Neural progenitor cell (in vitro differentiated cells): ENCODE measurements at regions not wholly inside any gene's neighbourhood (a gene's known extent, or its start where the extent isn't known, plus 50 kb on each side); places are given as distances from the start of the nearest gene placed in this dataset.

Experiments used
- DNase-seq: peaks from one replicate; pipeline ENCODE4 v3.0.0-alpha.2; 2016; ENCODE audit warnings: low spot score
- H2AFZ ChIP-seq: fragments of 200-600 bp; sonication (generic); replicated peaks from 2 replicates; pipeline ENCODE4 v1.6.1; 2016; ENCODE audit warnings: antibody characterized with exemption
- H3F3A ChIP-seq: fragments of 200-600 bp; sonication (generic); 2 replicates; pipeline ENCODE4 v1.6.1; 2016; ENCODE audit warnings: antibody characterized with exemption, low read depth
- H3K27ac ChIP-seq: fragments of 200-600 bp; sonication (generic); 2 replicates; pipeline ENCODE4 v1.5.1; 2016; ENCODE audit warnings: mild to moderate bottlenecking
- H3K27me3 ChIP-seq: fragments of 200-600 bp; sonication (generic); 2 replicates; pipeline ENCODE4 v1.6.1; 2016; ENCODE audit warnings: mild to moderate bottlenecking, moderate library complexity
- H3K36me3 ChIP-seq: fragments of 200-600 bp; sonication (generic); 2 replicates; pipeline ENCODE4 v1.5.1; 2016
- H3K4me1 ChIP-seq: fragments of 200-600 bp; sonication (generic); 2 replicates; pipeline ENCODE4 v1.6.1; 2016; ENCODE audit warnings: mixed run types
- H3K4me2 ChIP-seq: fragments of 200-600 bp; sonication (generic); 2 replicates; pipeline ENCODE4 v1.6.1; 2016
- H3K4me3 ChIP-seq: fragments of 200-600 bp; sonication (generic); 2 replicates; pipeline ENCODE4 v1.5.1; 2016
- H3K79me2 ChIP-seq: fragments of 200-600 bp; sonication (generic); 2 replicates; pipeline ENCODE4 v1.6.1; 2016; ENCODE audit warnings: low read depth
- H3K9ac ChIP-seq: fragments of 200-600 bp; sonication (generic); 2 replicates; pipeline ENCODE4 v1.6.1; 2016
- H3K9me3 ChIP-seq: fragments of 200-600 bp; sonication (generic); 2 replicates; pipeline ENCODE4 v1.5.1; 2016; ENCODE audit warnings: low read depth
- H4K20me1 ChIP-seq: fragments of 200-600 bp; sonication (generic); 2 replicates; pipeline ENCODE4 v1.6.1; 2016; ENCODE audit warnings: low read depth
- H3K27ac Mint-ChIP-seq: 3 replicates; pipeline ENCODE4 v1.8.0; 2021; ENCODE audit warnings: mixed read lengths
- H3K27me3 Mint-ChIP-seq: 2 replicates; pipeline ENCODE4 v1.8.0; 2022; ENCODE audit warnings: low read depth, mild to moderate bottlenecking, inconsistent platforms, moderate library complexity, mixed read lengths; ENCODE audit not compliant: insufficient read depth
- H3K36me3 Mint-ChIP-seq: 3 replicates; pipeline ENCODE4 v1.8.0; 2021; ENCODE audit warnings: mixed read lengths
- H3K4me1 Mint-ChIP-seq: 3 replicates; pipeline ENCODE4 v1.8.0; 2021; ENCODE audit warnings: mixed read lengths
- H3K4me3 Mint-ChIP-seq: 3 replicates; pipeline ENCODE4 v1.8.0; 2021; ENCODE audit warnings: mild to moderate bottlenecking, moderate library complexity, mixed read lengths
- H3K9me3 Mint-ChIP-seq: 3 replicates; pipeline ENCODE4 v1.8.0; 2020; ENCODE audit warnings: mixed read lengths
- CTCF ChIP-seq: fragments of 200-600 bp; sonication (generic); IDR thresholded peaks from 2 replicates; pipeline ENCODE4 v1.5.1; 2017; ENCODE audit warnings: antibody characterized with exemption, mild to moderate bottlenecking
- EZH2 ChIP-seq: fragments of 200-600 bp; sonication (generic); IDR thresholded peaks from 2 replicates; pipeline ENCODE4 v1.6.1; 2017; ENCODE audit warnings: antibody characterized with exemption, mild to moderate bottlenecking, moderate library complexity
- EZH2phosphoT487 ChIP-seq: fragments of 200-600 bp; sonication (generic); IDR thresholded peaks from 2 replicates; pipeline ENCODE4 v1.6.1; 2017; ENCODE audit warnings: antibody characterized with exemption

GRCh38 chr13:44694842-44695241 is 118.7 kb upstream of the TSC22D1 start:
- H3K27ac ChIP-seq = no peak overlapping the region
- no peaks in the 10 kb centered on the region for H3K27me3 ChIP-seq
- H3F3A ChIP-seq = no peaks in the 10 kb centered on the region
- Mint-ChIP-seq H3K4me3 (no peak overlapping the region), H3K9me3 (no peaks in the 10 kb centered on the region), H3K27ac (no peak overlapping the region), H3K36me3 (no peaks in the 10 kb centered on the region), H3K4me1 (peaks cover 10% of the 10 kb centered on the region), H3K27me3 (no peaks in the 10 kb centered on the region)
- no peaks in the 10 kb centered on the region for H3K79me2 ChIP-seq
- no peaks in the 10 kb centered on the region for H4K20me1 ChIP-seq
- H3K4me3 ChIP-seq = no peak overlapping the region
- TF ChIP-seq EZH2phosphoT487 = no peak
- no peak for TF ChIP-seq EZH2
- no peak for TF ChIP-seq CTCF
- no peak overlapping the region for H2AFZ ChIP-seq
- DNase-seq = no peak
- H3K9me3 ChIP-seq = no peaks in the 10 kb centered on the region
- no peaks in the 10 kb centered on the region for H3K36me3 ChIP-seq
- no peak overlapping the region for H3K4me2 ChIP-seq
- no peak overlapping the region for H3K9ac ChIP-seq
- H3K4me1 ChIP-seq = peaks cover 10% of the 10 kb centered on the region

DNA sequence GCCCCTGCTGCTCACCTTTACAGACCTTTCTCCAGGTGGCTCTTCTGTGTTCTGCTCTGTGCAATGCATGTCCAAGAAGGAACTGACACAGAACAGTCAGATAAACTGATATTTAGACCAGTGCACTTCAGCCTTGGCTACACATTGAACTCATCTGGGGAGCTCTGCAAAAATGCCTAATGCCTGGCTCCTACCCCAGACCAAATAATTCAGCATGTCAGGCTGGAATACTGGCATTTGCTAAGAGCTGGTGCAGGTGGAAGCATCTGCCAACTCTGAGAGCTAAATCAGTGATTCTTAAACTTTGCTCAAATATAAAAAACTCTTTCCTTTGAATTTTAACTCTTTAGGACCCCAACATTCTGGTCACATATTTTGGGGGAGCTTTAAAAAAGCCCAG is 118.2 kb upstream of the TSC22D1 start:
- Histone ChIP-seq H3K36me3 (no peaks in the 10 kb centered on the region), H3F3A (no peaks in the 10 kb centered on the region), H3K4me2 (no peak overlapping the region), H3K79me2 (no peaks in the 10 kb centered on the region), H3K27me3 (no peaks in the 10 kb centered on the region), H3K9ac (no peak overlapping the region), H3K27ac (no peak overlapping the region), H2AFZ (no peak overlapping the region), H3K4me1 (peaks cover 10% of the 10 kb centered on the region), H4K20me1 (no peaks in the 10 kb centered on the region), H3K4me3 (no peak overlapping the region), H3K9me3 (no peaks in the 10 kb centered on the region)
- no peak for DNase-seq
- TF ChIP-seq EZH2 (no peak), EZH2phosphoT487 (no peak), CTCF (no peak)
- H3K4me1 Mint-ChIP-seq = peaks cover 10% of the 10 kb centered on the region
- no peaks in the 10 kb centered on the region for H3K27me3 Mint-ChIP-seq
- H3K27ac Mint-ChIP-seq = no peak overlapping the region
- H3K36me3 Mint-ChIP-seq = no peaks in the 10 kb centered on the region
- H3K4me3 Mint-ChIP-seq = no peak overlapping the region
- no peaks in the 10 kb centered on the region for H3K9me3 Mint-ChIP-seq

- peaks cover 5% of the 10 kb centered on the region for H3K4me1 Mint-ChIP-seq
- H3K4me2 ChIP-seq = no peak overlapping the region
- H4K20me1 ChIP-seq = no peaks in the 10 kb centered on the region
- DNase-seq = no peak
- no peaks in the 10 kb centered on the region for H3K9me3 ChIP-seq
- no peak overlapping the region for H3K27ac Mint-ChIP-seq
- no peaks in the 10 kb centered on the region for H3K36me3 ChIP-seq
- TF ChIP-seq EZH2phosphoT487 (no peak), CTCF (no peak), EZH2 (no peak)
- H3K36me3 Mint-ChIP-seq = no peaks in the 10 kb centered on the region
- no peak overlapping the region for H3K4me3 Mint-ChIP-seq
- H3K27ac ChIP-seq = no peak overlapping the region
- no peaks in the 10 kb centered on the region for H3K79me2 ChIP-seq
- H3K9me3 Mint-ChIP-seq = no peaks in the 10 kb centered on the region
- H3F3A ChIP-seq = no peaks in the 10 kb centered on the region
- peaks cover 4% of the 10 kb centered on the region for H3K4me1 ChIP-seq
- no peak overlapping the region for H3K9ac ChIP-seq
- no peak overlapping the region for H3K4me3 ChIP-seq
- no peaks in the 10 kb centered on the region for H3K27me3 Mint-ChIP-seq
- no peak overlapping the region for H2AFZ ChIP-seq
- H3K27me3 ChIP-seq = no peaks in the 10 kb centered on the region
Observed at GRCh38 chr13:44693156-44693764, 117.1 kb upstream of the TSC22D1 start.
